GM18499 (cell line): ENCODE measurements at regions not wholly inside any gene's neighbourhood (a gene's known extent, or its start where the extent isn't known, plus 50 kb on each side); places are given as distances from the start of the nearest gene placed in this dataset.
A peak's percentile ranks its signal among the peaks of the same experiment; 100 is the strongest.

Experiments
- ATAC-seq: cut with Tn5 transposase; IDR thresholded peaks from one replicate; pipeline ENCODE4 v1.9.1; 2021; ENCODE audit warnings: moderate number of reproducible peaks; ENCODE audit not compliant: insufficient read depth, unreplicated experiment

DNA sequence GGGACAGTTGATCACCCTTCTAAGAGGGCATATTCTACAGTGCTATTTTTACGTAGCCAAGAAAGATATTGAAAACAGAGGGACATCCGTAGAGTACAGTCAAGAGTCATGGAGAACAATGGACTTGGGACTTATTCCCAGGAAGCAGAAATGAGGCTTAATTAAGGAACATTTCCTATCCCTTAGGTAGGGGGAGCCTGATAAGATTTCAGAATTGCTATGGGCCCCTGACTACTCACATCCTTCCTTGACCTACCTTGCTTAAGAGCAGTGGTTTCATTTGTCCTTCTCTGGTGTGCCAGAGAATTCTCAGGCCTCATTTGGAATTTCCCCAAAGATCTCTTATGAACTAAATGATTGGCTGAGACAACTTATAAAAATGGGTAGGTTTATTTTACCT is 189.5 kb upstream of the DTNBP1 start:
- no peak for ATAC-seq

DNA sequence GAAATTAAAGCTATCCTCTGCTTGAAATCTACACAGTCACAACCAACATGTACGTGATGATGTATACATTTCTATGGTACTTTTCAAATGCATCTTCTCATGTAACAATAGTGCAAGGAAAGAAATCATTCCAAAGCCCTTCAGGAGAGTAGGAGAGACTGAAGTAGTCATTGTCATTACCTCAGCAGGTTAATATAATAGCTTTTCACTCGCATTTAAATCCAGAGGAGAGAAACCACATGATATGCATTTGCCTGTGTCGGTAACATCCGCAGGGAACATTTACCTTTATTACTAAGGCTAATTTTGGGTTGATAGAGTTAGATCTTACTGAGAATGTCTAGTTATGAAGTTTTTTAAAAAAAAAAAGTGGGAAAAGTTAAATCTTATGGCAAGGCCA is 186.6 kb upstream of the DTNBP1 start:
- ATAC-seq: no peak

DNA sequence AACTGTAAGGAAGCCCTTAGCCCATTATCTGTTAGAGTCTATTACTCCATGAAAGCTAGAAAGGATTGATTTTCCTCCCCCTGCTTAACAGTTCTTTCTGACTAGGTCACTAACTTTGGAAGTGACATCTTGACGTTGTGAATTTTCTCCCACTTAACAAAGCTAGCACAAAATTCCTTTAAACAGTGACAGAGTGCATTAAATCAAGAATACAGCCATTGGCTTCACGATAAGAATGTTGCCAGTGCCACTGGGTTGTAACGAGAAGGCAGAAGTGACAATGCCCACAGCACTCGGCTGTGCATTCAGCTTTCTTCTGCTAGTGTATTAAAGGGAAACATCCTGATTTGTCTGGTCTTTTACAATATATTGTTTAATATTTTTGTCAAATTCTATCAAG is 182.7 kb upstream of the DTNBP1 start:
- no peak for ATAC-seq

DNA sequence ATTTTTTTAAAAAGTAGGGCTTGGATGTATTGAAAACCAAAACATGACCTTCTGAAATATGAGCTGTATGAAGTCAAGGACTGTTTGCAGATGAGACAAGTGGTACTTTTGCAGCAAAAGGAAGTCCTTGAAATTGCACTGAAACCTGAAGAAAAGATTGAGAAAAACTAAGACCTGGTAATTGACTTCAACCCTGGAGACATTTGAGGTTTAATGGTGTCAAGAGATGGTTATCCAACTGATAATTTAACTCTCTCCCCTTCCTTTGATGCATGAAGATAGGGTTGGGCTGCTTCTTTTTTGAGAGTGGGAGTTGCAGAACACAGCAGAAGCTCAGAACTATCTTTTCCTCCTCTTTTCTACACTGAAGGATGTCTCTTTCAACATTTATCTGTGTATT is 180.9 kb upstream of the DTNBP1 start:
- ATAC-seq: no peak

DNA sequence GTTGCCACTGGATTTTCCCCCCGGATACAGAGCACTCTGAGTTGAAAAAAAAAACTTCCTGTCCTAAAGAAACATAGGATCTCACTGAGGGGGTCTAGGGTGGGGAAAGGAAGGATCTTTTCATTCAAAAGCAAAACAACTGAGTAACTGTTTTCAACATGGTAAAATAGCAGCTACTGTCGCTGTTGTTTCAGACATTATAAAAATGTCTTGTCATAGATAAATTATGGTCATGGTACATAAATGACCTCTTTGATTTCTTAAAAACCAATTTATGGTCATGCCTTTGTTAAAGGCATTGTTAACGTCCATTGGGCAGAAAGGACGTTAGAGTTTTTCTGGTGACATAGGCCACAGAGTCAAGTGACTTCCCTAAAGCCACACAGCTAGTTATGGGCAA is 180.4 kb upstream of the DTNBP1 start:
- no peak for ATAC-seq

DNA sequence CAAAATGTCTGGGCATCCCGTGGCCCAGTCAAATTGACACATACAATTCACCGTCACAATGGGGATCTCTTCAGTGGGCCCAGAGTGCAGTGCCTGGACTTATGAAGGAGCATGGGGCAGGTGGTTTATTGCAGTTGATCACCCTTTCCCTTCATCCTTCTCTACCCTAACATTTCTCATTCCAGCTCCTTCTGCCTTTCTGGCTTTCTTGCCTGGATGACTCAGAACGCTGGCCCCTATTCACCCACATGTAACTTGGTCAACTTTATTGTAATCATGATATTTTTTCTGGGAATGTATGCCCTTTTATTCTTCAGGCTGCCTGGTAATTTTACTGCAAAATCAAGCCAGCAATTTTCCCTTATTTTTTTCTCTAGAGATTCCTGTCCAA is 179.9 kb upstream of the DTNBP1 start:
- ATAC-seq: no peak

DNA sequence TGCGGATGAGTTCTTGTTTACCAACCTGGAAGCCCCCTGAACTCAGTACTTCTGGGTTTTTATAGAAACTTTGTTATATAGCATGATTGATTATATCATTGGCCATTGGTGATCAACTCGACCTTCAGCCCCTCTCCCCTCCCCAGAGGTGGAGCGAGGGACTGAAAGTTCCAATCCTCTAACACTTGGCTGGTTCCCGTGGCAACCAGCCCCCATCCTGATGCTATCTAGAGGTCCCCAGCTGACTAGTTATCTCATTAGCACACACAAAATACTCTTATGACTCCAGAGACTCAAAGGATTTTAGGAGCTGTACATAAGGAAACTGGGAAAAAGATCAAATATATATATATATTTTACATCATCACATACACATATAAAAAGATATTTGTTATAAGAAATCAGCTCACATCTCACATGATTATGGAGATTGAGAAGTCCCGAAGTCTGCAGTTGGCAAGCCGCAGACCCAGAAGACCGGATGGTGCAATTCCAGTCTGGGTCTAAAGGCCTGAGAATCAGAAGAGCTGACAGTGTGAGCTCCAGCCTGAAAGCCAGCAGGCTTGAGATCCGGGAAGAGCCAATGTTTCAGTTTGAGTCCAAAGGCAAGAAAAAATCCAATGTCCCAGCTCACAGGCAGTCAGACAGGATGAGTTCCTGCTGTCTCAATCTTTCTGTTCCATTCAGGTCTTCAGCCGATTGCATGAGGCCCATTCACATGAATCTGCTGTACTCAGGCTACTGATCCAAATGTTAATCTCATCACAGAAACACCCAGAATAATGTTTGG is 179.3 kb upstream of the DTNBP1 start:
- ATAC-seq: no peak

DNA sequence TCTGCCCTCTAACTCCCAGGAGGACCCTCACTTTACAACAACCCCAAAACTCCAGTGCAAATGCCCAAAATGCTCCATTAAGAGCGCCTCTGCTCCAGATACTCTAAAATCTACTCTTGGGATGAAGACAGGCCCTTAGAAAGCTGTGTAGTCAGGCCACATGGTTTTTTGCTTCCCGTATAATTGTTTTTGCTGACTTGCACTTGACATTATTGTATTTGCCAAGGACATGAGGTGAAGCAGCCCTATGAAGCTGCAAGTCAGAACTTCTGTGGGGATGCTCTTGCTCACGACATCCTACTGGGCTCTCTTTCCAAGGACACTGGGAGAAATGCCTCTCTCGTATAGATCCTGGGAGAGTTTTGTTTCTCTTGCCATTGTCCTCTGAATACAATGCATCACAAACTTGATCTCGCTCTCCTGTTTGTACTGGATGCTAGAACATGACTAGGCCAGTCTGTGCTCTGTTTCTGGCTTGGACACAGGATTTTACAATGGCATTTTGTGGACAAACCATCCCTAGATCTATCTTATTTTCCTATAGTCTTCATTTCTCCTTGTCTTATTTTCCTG is 177.2 kb upstream of the DTNBP1 start:
- no peak for ATAC-seq

DNA sequence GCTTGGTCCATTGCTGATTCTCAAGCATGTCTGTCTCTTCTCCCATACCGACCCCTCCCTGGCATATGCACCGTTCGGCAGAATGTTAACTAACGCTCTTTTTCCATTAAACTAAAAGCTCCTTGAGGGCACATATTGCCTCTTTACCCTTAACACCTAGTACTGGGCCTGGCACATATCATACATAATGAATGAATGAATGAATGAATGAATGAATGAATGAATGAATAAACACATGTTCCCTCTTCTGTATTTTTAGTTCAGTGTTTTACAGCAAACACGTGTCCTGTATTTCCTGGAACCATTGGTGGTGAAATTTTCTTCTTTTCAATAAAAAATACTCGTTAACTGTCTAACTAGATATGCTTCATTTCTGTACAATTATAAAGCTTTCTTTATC is 174.4 kb upstream of the DTNBP1 start:
- no peak for ATAC-seq

DNA sequence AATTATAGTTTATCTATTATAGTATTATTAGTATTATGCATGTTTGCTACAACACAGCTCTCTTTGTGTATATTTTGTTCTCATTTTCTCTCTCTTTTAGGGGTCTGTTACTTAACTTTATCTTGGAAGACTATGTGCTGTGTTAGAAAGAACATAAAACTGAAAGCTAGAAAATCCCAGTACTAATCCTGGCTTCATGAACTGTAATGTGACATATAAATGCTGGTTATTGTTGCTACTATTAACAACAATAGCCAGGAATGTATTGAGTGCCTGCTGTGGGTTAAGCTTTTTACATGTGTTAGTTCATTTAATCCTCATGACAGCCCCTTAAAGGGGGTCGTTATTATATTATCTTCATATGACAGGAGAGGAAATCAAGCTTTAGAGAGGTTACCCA is 170.0 kb upstream of the DTNBP1 start:
- ATAC-seq: no peak

DNA sequence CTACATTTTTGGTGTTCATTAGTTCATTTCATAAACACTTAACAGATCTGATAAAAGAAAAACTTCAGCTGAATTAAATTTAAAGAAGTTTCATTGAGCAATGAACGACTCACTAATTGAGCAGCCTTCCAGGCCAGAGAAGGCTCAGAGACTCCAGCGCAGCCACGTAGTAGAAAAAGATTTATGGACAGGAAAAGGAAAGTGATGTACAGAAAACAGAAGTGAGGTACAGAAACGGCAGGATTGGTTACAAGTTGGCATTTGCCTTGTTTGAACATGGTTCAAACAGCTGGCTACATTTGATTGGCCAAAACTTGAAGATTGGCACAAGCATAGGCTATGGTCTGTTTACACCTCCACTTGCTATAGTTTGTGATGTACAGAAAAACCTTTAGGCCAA is 166.3 kb upstream of the DTNBP1 start:
- ATAC-seq: no peak

DNA sequence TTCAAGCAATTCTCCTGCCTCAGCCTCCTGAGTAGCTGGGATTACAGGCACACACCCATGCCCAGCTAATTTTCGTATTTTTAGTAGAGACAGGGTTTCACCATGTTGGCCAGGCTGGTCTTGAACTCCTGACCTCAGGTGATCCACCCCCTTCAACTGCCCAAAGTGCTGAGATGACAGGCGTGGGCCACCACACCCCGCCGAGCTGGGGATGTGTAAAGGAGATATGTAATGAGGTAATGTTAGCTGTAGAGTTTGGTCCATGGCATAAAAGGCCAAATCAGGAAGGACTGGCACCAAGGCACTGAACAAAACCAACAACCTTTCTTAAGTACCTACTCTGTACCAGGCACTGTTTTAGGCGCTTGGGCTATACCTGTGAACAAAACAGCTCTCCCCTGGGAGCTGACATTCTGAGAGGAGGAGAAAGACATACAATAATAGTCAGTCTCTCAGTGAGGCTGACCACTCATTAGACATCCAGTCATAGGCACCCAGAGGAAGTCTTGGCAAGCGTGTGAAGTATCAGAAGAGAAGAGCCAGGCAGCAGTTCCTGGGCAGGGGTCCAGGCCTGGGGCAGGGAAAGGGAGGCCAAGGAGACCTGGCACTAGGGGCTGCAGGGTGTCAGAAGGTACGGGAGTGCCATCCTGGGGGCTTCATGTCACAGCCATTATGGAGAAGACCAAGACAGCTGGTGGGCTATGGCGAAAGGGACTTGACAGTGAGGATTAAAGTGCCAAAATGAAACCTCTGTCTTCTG is 164.8 kb upstream of the DTNBP1 start:
- no peak for ATAC-seq

DNA sequence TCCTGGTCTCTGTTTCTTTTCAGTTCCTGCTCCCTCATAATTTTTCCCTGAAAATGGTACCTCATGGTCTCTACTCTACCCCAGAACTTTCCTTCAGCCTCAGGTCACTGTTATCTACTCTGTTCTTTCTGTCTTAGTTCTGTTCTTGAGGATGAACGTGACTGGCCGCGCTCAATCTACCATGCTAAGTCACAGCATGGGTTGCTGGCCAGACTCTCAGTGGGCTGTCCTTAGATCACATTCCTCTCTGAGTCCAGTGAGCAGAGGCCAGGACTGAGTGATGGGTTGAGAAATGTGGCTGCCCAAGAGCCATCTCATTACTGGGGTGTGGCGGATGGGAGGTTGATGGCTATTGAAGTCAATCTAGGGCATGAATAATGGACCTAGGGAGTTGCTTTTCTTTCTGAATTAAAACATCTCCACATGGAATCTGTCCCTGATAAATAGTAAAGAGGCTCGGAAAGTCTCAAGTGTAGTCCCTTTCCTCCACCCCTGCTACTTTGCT is 164.0 kb upstream of the DTNBP1 start:
- ATAC-seq: no peak

DNA sequence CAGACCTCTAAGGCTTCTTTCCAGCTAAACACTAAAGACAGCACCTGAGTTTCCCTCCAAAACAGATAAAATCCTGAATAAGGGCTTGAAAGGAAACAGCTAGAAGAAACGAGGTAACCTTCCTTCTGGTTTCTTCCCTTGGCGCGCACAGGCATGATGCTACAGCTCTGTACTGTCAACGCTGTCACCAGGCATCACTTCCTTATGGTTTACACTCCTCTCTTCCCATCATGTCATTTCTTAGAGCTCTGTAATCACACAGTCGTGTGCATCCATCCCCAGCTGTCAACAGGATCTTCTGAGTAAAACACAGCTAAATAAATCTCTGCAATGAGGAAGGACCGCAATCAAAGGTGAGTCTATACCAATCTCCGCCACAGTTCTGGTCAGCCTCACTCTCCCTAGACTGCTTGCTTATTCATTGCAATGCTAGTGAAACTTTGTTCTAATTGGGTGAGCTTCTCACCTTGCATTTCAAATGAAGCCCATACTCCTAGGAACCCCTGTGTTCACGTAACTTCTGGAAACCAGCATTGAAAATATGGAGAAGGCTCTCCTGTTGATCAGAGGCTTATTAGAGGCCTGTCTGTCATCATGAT is 162.6 kb upstream of the DTNBP1 start:
- ATAC-seq: no peak

DNA sequence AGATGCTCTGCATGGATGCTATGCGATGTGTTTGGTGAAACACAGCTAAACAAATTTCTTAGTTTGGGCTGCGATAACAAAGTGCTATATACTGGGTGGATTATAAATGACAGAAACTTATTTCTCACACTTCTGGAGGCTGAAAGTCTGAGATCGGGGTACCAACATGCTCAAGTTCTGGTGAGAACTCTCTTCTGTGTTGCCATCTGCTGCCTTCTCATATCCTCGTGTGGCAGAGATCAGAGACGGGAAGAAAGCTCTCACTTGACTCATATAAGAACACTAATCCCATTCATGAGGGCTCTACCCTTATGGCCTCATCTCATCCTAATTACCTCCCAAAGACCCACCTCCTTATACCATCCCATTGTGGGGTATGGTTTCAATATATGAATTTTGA is 162.0 kb upstream of the DTNBP1 start:
- no peak for ATAC-seq

DNA sequence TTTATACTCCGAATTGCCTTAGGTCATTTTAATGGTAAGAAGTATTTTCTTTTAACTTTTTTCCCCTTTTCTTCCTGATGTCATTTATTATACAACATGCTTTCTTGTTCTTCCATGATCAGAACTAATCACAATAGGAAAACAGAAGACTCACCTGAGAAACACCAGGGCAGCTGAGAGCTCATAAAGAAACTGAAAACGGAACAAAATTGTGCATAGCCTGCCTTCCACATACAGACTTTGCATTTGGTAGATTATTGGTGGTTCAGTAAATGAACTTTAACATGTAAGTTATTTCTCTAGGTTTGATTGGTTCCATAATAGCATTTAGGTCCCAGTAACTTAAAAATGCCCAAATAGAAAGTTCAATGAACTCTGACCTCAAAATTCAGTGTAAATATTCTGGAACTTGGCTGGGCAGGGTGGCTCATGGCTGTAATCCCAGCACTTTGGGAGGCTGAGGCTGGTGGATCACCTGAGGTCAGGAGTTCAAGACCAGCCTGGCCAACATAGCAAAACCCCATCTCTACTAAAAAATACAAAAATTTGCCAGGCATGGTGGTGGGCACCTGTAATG is 161.1 kb upstream of the DTNBP1 start:
- peak; percentile 57 for ATAC-seq

DNA sequence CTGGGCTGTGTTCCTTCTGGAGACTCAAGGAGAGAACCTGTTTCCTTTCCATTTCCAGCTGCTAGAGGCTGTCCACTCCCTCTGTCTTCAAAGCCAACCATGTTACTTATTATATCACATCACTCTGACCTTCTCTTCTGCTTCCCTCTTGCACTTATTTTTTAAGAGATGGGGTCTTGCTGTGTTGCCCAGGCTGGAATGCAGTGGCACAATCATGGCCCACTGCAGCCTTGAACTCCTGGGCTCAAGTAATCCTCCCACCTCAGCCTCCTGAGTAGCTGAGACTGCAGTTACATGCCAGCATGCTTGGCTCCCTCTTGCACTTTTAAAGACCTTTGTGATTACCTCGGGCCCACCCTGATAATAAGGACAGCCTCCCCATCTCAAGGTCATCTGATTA is 160.0 kb upstream of the DTNBP1 start:
- ATAC-seq: no peak

DNA sequence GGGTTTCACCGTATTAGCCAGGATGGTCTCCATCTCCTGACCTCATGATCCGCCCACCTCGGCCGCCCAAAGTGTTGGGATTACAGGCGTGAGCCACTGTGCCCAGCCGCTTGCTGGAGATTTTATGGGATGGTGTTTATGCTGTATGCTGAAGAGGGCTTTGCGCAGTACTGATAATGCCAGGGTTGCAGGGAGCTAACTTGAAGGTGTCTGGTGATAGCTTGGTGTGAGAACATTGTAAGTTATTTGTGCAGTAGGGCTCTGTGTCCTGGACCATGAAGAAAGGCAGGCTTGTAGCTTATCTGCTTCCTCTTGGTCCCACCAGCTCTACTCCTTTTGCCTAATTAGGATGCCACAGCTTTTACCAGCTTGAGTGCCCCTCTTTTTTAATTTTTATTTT is 157.0 kb upstream of the DTNBP1 start:
- ATAC-seq: no peak

DNA sequence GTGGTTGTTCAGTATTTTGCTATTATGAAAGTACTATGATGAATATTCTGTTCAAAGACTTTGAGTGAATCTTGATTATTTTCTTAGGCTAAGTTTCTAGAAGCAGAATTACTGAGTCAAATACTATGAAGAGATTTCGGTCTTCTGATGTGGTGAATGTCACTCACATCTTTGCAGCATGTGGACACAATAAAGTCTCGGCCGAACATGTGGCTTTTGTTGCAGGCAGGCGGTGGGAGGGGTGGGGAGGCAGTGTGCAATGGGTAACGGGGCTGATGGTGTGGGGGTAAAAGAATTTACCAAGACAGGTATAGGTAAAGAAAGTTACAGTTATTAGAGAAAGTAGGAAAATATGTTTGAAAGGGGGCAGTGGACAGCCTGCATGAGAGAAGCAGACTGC is 156.4 kb upstream of the DTNBP1 start:
- no peak for ATAC-seq

DNA sequence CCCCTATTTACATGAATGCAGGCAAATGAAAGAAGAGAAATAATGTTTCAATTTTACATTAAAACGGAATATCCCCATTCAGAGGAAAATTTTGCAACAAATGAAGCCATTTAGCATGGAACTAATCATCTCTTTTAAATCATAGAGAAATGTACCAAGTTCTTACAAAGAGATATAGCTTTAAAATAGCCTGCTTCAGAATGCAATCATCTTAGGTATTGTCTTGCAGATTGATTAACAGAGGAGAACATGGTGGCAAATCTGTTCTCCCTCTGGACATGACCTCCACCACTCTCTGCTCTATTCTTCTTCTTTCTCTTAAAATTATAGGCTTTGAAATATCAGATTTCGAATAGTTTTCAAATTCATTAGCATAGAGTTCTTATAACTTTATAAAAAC is 155.7 kb upstream of the DTNBP1 start:
- ATAC-seq: no peak

DNA sequence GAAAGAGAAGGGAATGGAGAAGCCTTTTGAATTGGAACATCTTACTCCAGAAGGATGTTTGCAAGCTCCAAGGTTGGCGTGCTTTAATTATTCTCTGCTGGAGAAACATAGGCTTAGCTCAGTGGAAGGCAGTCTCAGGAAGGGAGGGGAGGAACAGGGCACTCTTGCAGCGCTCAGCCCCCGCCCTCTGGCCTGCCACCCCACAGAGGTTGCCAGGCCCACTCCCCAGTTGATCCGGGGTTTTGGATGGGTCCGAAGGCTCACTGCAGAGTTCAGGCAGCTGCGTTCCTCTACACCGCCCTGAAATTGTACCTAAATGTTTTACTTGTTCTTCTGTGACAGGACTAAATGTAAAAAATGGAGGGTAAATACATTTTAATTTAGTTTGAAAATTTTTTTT is 155.2 kb upstream of the DTNBP1 start:
- no peak for ATAC-seq
